IMR-90 (cell line): ENCODE measurements at regions not wholly inside any gene's neighbourhood (a gene's known extent, or its start where the extent isn't known, plus 50 kb on each side); places are given as distances from the start of the nearest gene placed in this dataset.

Experiments
- CEBPB ChIP-seq: IDR thresholded peaks from 2 replicates; pipeline ENCODE4 v1.6.1; 2012; ENCODE audit warnings: low read depth, low read length, improper control_type of control experiment
- CTCF ChIP-seq: conservative IDR thresholded peaks from 2 replicates; pipeline ENCODE4 v1.5.1; 2012; ENCODE audit warnings: mild to moderate bottlenecking, low read depth, low read length, improper control_type of control experiment
- MXI1 ChIP-seq: IDR thresholded peaks from 2 replicates; pipeline ENCODE4 v1.6.1; 2012; ENCODE audit warnings: low read depth, mild to moderate bottlenecking, low read length, moderate library complexity, borderline replicate concordance
- POLR2A ChIP-seq: IDR thresholded peaks from 2 replicates; pipeline ENCODE4 v1.6.1; 2012; ENCODE audit warnings: mild to moderate bottlenecking, low read depth, low read length
- RCOR1 ChIP-seq: IDR thresholded peaks from 2 replicates; pipeline ENCODE4 v1.6.1; 2012; ENCODE audit warnings: mild to moderate bottlenecking, low read length, improper control_type of control experiment; ENCODE audit not compliant: insufficient replicate concordance

DNA sequence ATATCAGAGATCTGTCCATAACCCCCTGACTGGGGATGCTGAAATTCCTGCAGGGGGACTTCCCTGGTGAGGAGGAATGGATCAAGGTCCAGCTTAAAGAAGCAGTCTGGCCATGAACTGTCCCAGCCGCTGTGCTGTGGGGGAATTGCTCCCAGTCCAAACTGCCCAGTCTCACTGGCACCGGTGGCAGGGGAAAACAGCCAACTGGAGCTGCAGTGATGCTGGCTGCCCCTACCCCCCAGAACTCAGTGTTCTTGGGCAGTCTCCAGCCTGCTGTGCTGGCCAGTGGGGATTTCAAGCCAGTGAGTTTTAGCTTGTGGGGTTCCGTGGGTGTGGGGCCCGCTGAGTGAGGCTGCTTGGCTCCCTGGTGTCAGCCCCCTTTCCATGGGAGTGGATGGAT is 306.5 kb upstream of the RPS23 start:
- TF ChIP-seq CTCF (no peak), RCOR1 (no peak), POLR2A (no peak), MXI1 (no peak), CEBPB (no peak)
